OCI-LY7 (cell line): ENCODE measurements at regions not wholly inside any gene's neighbourhood (a gene's known extent, or its start where the extent isn't known, plus 50 kb on each side); places are given as distances from the start of the nearest gene placed in this dataset.

Experiments used
- BruUV-seq: library from RNA; stranded (reverse); fragments of 400-500 nt; replicated peaks from 2 replicates; lab custom pipeline; 2021; lab: Mats Ljungman, UMichigan
- CTCF ChIA-PET: fragments of 300-600 bp; sonication (Branson Sonifier 250); formaldehyde crosslinking; loops from one replicate; lab custom pipeline; 2022; ENCODE audit warnings: antibody characterized with exemption; ENCODE audit not compliant: unreplicated experiment; lab: Charles Lee
- POLR2A ChIA-PET: fragments of 300-600 bp; sonication (Branson Sonifier 250); formaldehyde crosslinking; loops from one replicate; lab custom pipeline; 2022; ENCODE audit warnings: antibody characterized with exemption; lab: Charles Lee
- DNase-seq: peaks from one replicate; pipeline ENCODE4 v3.0.0-alpha.2; 2015; ENCODE audit warnings: low spot score
- H2AFZ ChIP-seq: fragments of 200-600 bp; sonication (generic), shearing (Covaris generic); 2 replicates; pipeline ENCODE4 v1.6.1; 2014; ENCODE audit warnings: mild to moderate bottlenecking, antibody characterized with exemption, low read length, moderate library complexity
- H3K27ac ChIP-seq: fragments of 200-600 bp; sonication (generic); 2 replicates; pipeline ENCODE4 v1.5.1; 2014; ENCODE audit warnings: mixed run types, low read depth, mild to moderate bottlenecking, moderate library complexity, low read length, inconsistent platforms; ENCODE audit not compliant: poor library complexity, severe bottlenecking
- H3K36me3 ChIP-seq: fragments of 200-600 bp; sonication (generic); 2 replicates; pipeline ENCODE4 v1.6.1; 2014; ENCODE audit warnings: mild to moderate bottlenecking, antibody characterized with exemption, low read length, moderate library complexity, mixed read lengths; ENCODE audit not compliant: insufficient read depth
- H3K4me1 ChIP-seq: fragments of 200-600 bp; sonication (generic); 2 replicates; pipeline ENCODE4 v1.5.1; 2014; ENCODE audit warnings: mild to moderate bottlenecking, low read length; ENCODE audit not compliant: insufficient read depth, poor library complexity, severe bottlenecking
- H3K4me2 ChIP-seq: fragments of 200-600 bp; sonication (generic); 2 replicates; pipeline ENCODE4 v1.6.1; 2014; ENCODE audit warnings: mild to moderate bottlenecking, low read length
- H3K4me3 ChIP-seq: fragments of 200-600 bp; sonication (generic); 2 replicates; pipeline ENCODE4 v1.5.1; 2014; ENCODE audit warnings: mild to moderate bottlenecking, low read depth, low read length; ENCODE audit not compliant: poor library complexity, severe bottlenecking
- H3K79me2 ChIP-seq: fragments of 200-600 bp; sonication (generic); 2 replicates; pipeline ENCODE4 v1.6.1; 2016; ENCODE audit warnings: low read depth, mild to moderate bottlenecking, low read length, moderate library complexity, mixed read lengths; ENCODE audit not compliant: insufficient read depth
- H3K9me2 ChIP-seq: fragments of 200-600 bp; sonication (generic); 2 replicates; pipeline ENCODE4 v1.6.1; 2016; ENCODE audit warnings: mild to moderate bottlenecking, low read length, mixed read lengths; ENCODE audit not compliant: insufficient read depth
- H3K9me3 ChIP-seq: fragments of 200-600 bp; sonication (generic); 2 replicates; pipeline ENCODE4 v1.6.1; 2014; ENCODE audit warnings: mild to moderate bottlenecking, mixed run types, low read length, mixed read lengths
- H4K20me1 ChIP-seq: fragments of 200-600 bp; sonication (generic); 2 replicates; pipeline ENCODE4 v1.6.1; 2014; ENCODE audit warnings: mild to moderate bottlenecking, antibody characterized with exemption, low read length, moderate library complexity, mixed read lengths; ENCODE audit not compliant: insufficient read depth
- CTCF ChIP-seq: fragments of 200-600 bp; sonication (generic); conservative IDR thresholded peaks from 2 replicates; pipeline ENCODE4 v1.5.1; 2014; ENCODE audit warnings: mild to moderate bottlenecking, antibody characterized with exemption, low read length, moderate library complexity, mixed read lengths
- EZH2phosphoT487 ChIP-seq: fragments of 200-600 bp; sonication (generic); IDR thresholded peaks from 2 replicates; pipeline ENCODE4 v1.6.1; 2018; ENCODE audit warnings: low read depth, borderline replicate concordance, mild to moderate bottlenecking, mixed run types, antibody characterized with exemption, low read length, moderate library complexity, mixed read lengths
- intact Hi-C: fragments of 100-400 bp; cut with micrococcal nuclease; formaldehyde crosslinking; loops from one replicate; pipeline ENCODE4 v1.10.0; 2022; ENCODE audit not compliant: unreplicated experiment

DNA sequence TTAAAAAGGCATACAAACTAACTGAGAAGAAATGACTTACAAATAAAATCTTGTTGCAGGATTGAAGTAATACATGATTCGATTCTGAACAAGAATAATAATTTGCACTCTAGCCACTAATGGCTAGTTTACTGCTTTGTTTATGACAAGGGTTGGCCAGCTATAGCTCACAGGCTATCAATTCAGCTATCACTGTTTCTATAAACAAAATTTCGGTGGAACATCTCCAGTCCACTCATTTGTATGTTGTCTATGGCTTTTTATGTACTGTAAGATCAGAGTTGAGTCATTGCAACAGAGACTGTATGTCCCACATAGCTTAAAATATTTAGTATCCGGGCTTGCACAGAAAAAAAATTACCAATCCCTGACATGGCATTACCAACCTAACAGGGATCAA lies 543.7 kb upstream of the CNTNAP5 start:
- ChIA-PET CTCF (no interaction called here), POLR2A (no interaction called here)
- no peak for DNase-seq
- Histone ChIP-seq H3K36me3 (no peaks in the 10 kb centered on the region), H3K9me3 (no peaks in the 10 kb centered on the region), H3K79me2 (no peaks in the 10 kb centered on the region), H3K4me1 (no peaks in the 10 kb centered on the region), H3K4me2 (no peak overlapping the region), H2AFZ (no peak overlapping the region), H3K9me2 (no peaks in the 10 kb centered on the region), H3K4me3 (no peak overlapping the region), H3K27ac (no peak overlapping the region), H4K20me1 (no peaks in the 10 kb centered on the region)
- intact Hi-C loops, result no loop called here
- TF ChIP-seq EZH2phosphoT487, result no peak
- TF ChIP-seq CTCF, result no peak
- BruUV-seq, result no TSS peak

DNA sequence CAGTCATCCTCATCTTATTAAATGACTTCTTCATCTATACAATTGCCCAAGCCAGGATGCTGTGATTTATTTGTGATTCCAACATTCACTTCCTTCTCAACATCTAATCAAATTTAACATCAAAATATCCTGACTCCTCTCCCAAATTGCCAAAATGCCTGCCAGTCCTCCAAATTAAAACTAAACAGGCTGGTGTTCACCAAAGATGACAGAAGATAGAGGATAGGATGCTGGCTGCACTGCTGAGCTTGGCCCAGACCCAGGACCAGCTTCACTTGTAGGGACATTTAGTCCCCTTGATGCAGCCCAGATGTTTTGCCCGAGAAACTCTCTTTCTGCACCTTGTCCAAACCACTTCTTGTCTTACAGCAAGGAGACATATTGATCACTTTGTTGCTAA lies 540.0 kb upstream of the CNTNAP5 start:
- H3K27ac ChIP-seq, result no peak overlapping the region
- no peak overlapping the region for H3K4me2 ChIP-seq
- ChIA-PET POLR2A (no interaction called here), CTCF (no interaction called here)
- no TSS peak for BruUV-seq
- H3K79me2 ChIP-seq, result no peaks in the 10 kb centered on the region
- intact Hi-C loops, result no loop called here
- no peaks in the 10 kb centered on the region for H3K4me1 ChIP-seq
- H2AFZ ChIP-seq, result no peak overlapping the region
- H4K20me1 ChIP-seq, result no peaks in the 10 kb centered on the region
- no peaks in the 10 kb centered on the region for H3K9me2 ChIP-seq
- H3K36me3 ChIP-seq, result no peaks in the 10 kb centered on the region
- DNase-seq, result no peak
- H3K9me3 ChIP-seq, result no peaks in the 10 kb centered on the region
- TF ChIP-seq EZH2phosphoT487 (no peak), CTCF (no peak)
- no peak overlapping the region for H3K4me3 ChIP-seq

GRCh38 chr2:123493687-123494086 lies 531.4 kb upstream of the CNTNAP5 start:
- POLR2A ChIA-PET, result no interaction called here
- Histone ChIP-seq H4K20me1 (no peaks in the 10 kb centered on the region), H3K36me3 (no peaks in the 10 kb centered on the region), H3K9me3 (no peaks in the 10 kb centered on the region), H3K4me2 (no peak overlapping the region), H3K27ac (no peak overlapping the region), H3K4me3 (no peak overlapping the region), H3K9me2 (no peaks in the 10 kb centered on the region), H2AFZ (no peak overlapping the region), H3K4me1 (no peaks in the 10 kb centered on the region), H3K79me2 (no peaks in the 10 kb centered on the region)
- BruUV-seq, result no TSS peak
- intact Hi-C loops, result no loop called here
- no peak for DNase-seq
- CTCF ChIA-PET, result no interaction called here
- no peak for TF ChIP-seq CTCF
- no peak for TF ChIP-seq EZH2phosphoT487
